SK-N-SH (cell line): ENCODE measurements at regions not wholly inside any gene's neighbourhood (a gene's known extent, or its start where the extent isn't known, plus 50 kb on each side); places are given as distances from the start of the nearest gene placed in this dataset.
"Not testable (repeated sequence)": the region's sequence is repeated elsewhere in the genome, so short reads cannot be mapped to it uniquely, and the experiment has no call there.

Source experiments
- CTCF ChIA-PET: fragments of 300-600, 350-600 bp; formaldehyde crosslinking; extraction: SDS; loops from one replicate; lab custom pipeline; 2021; lab: Yijun Ruan, JAX
- POLR2A ChIA-PET: fragments of 350-600 bp; sonication (Branson Sonifier 250); formaldehyde crosslinking; extraction: SDS; loops from one replicate; lab custom pipeline; 2020; ENCODE audit warnings: antibody characterized with exemption, inconsistent platforms; lab: Yijun Ruan, JAX
- DNase-seq: peaks from one replicate; pipeline ENCODE4 v3.0.0; 2012
- H2AFZ ChIP-seq: fragments of 200-600 bp; sonication (generic); 2 replicates; pipeline ENCODE4 v1.8.1; 2016; ENCODE audit warnings: antibody characterized with exemption, mild to moderate bottlenecking, low read depth
- H3F3A ChIP-seq: fragments of 200-600 bp; sonication (generic); replicated peaks from 2 replicates; pipeline ENCODE3; 2016; ENCODE audit warnings: antibody characterized with exemption, mild to moderate bottlenecking; ENCODE audit not compliant: insufficient read depth
- H3K27ac ChIP-seq, 2 experiments: fragments of 200-500 bp in 1 of 2; fragments of 200-600 bp in 1 of 2; sonication (Bioruptor generic) in 1 of 2; sonication (generic), shearing (Covaris generic) in 1 of 2; 2 replicates each; pipeline versions ENCODE4 v1.5.1 to v1.6.1; 2014 to 2016; ENCODE audit warnings: low read depth in 2 of 2, inconsistent platforms in 1 of 2, low read length in 1 of 2, mild to moderate bottlenecking in 1 of 2, mixed read lengths in 1 of 2
- H3K27me3 ChIP-seq: fragments of 200-600 bp; sonication (generic), shearing (Covaris generic); 2 replicates; pipeline ENCODE4 v1.6.1; 2016; ENCODE audit warnings: mixed run types; ENCODE audit not compliant: insufficient read depth
- H3K36me3 ChIP-seq, 2 experiments: fragments of 200-500 bp in 1 of 2; fragments of 200-600 bp in 1 of 2; sonication (Bioruptor generic) in 1 of 2; sonication (generic) in 1 of 2; replicated peaks in 1 of 2; 2 replicates each; pipeline versions ENCODE3 to v1.5.1; 2014 to 2016; ENCODE audit warnings: low read length in 1 of 2, mild to moderate bottlenecking in 1 of 2; ENCODE audit not compliant: insufficient read depth in 2 of 2, control insufficient read depth in 1 of 2
- H3K4me1 ChIP-seq, 2 experiments: fragments of 200-500 bp in 1 of 2; fragments of 200-600 bp in 1 of 2; sonication (Bioruptor generic) in 1 of 2; sonication (generic), shearing (Covaris generic) in 1 of 2; 2 replicates each; pipeline versions ENCODE4 v1.5.1 to v1.6.1; 2014 to 2016; ENCODE audit warnings: low read depth in 1 of 2, low read length in 1 of 2, mixed run types in 1 of 2; ENCODE audit not compliant: insufficient read depth in 2 of 2, control insufficient read depth in 1 of 2
- H3K4me2 ChIP-seq: fragments of 200-600 bp; sonication (generic), shearing (Covaris generic); 2 replicates; pipeline ENCODE4 v1.6.1; 2017; ENCODE audit warnings: mixed run types
- H3K4me3 ChIP-seq, 2 experiments: fragments of 200-500 bp in 1 of 2; fragments of 200-600 bp in 1 of 2; sonication (Bioruptor generic) in 1 of 2; sonication (generic), shearing (Covaris generic) in 1 of 2; 2 replicates each; pipeline versions ENCODE4 v1.5.1 to v1.8.1; 2014 to 2016; ENCODE audit warnings: low read depth in 2 of 2, inconsistent platforms in 1 of 2, low read length in 1 of 2, mild to moderate bottlenecking in 1 of 2, mixed read lengths in 1 of 2, moderate library complexity in 1 of 2
- H3K79me2 ChIP-seq: fragments of 200-600 bp; sonication (generic); 2 replicates; pipeline ENCODE4 v1.8.1; 2017; ENCODE audit warnings: mild to moderate bottlenecking; ENCODE audit not compliant: insufficient read depth
- H3K9ac ChIP-seq: fragments of 200-600 bp; sonication (generic); 2 replicates; pipeline ENCODE4 v1.6.1; 2017; ENCODE audit warnings: mixed run types
- H3K9me2 ChIP-seq: fragments of 200-600 bp; sonication (generic); 2 replicates; pipeline ENCODE4 v1.6.1; 2017; ENCODE audit warnings: mixed run types
- H3K9me3 ChIP-seq: fragments of 200-600 bp; sonication (generic); 2 replicates; pipeline ENCODE4 v1.6.1; 2017; ENCODE audit warnings: mixed run types, mild to moderate bottlenecking, moderate library complexity
- H4K20me1 ChIP-seq: fragments of 200-600 bp; sonication (generic); 2 replicates; pipeline ENCODE4 v1.6.1; 2017; ENCODE audit warnings: mild to moderate bottlenecking, mixed run types; ENCODE audit not compliant: insufficient read depth
- ELF1 ChIP-seq: IDR thresholded peaks from 2 replicates; pipeline ENCODE4 v1.4.0; 2012
- EZH2phosphoT487 ChIP-seq: fragments of 200-600 bp; sonication (generic); IDR thresholded peaks from 2 replicates; pipeline ENCODE4 v1.6.1; 2017; ENCODE audit warnings: low read depth, mixed run types, mild to moderate bottlenecking, antibody characterized with exemption, moderate library complexity, borderline replicate concordance
- FOXJ3 ChIP-seq: sonication (generic); formaldehyde crosslinking; IDR thresholded peaks from 2 replicates; pipeline ENCODE4 v1.5.1; 2020; ENCODE audit warnings: mild to moderate bottlenecking, missing genetic modification reagents
- FOXM1 ChIP-seq: IDR thresholded peaks from 2 replicates; pipeline ENCODE4 v1.4.0; 2012; ENCODE audit warnings: low read depth, mild to moderate bottlenecking
- GATA2 ChIP-seq: sonication (generic); formaldehyde crosslinking; IDR thresholded peaks from 2 replicates; pipeline ENCODE4 v1.5.0; 2020; ENCODE audit warnings: mild to moderate bottlenecking, missing genetic modification reagents
- JUND ChIP-seq: IDR thresholded peaks from 2 replicates; pipeline ENCODE4 v1.4.0; 2012
- MXI1 ChIP-seq: IDR thresholded peaks from 2 replicates; pipeline ENCODE4 v1.6.1; 2012; ENCODE audit warnings: mild to moderate bottlenecking, low read depth, low read length, improper control_type of control experiment
- NRF1 ChIP-seq: IDR thresholded peaks from 2 replicates; pipeline ENCODE4 v1.6.1; 2012; ENCODE audit warnings: low read depth, mild to moderate bottlenecking, low read length
- POLR2AphosphoS5 ChIP-seq: IDR thresholded peaks from 2 replicates; pipeline ENCODE4 v1.6.1; 2012; ENCODE audit warnings: low read depth, low read length
- RAD21 ChIP-seq: IDR thresholded peaks from 2 replicates; pipeline ENCODE4 v1.6.1; 2012; ENCODE audit warnings: mild to moderate bottlenecking, low read length
- RCOR1 ChIP-seq: fragments of 150-350 bp; IDR thresholded peaks from 2 replicates; pipeline ENCODE4 v1.6.1; 2017; ENCODE audit warnings: antibody characterized with exemption, low read length
- RXRA ChIP-seq: IDR thresholded peaks from 2 replicates; pipeline ENCODE4 v1.4.0; 2012; ENCODE audit warnings: low read depth, mild to moderate bottlenecking, borderline replicate concordance
- SIN3A ChIP-seq: IDR thresholded peaks from 2 replicates; pipeline ENCODE4 v1.6.1; 2012; ENCODE audit warnings: low read depth, mild to moderate bottlenecking, low read length, moderate library complexity, borderline replicate concordance
- TCF12 ChIP-seq: IDR thresholded peaks from 2 replicates; pipeline ENCODE4 v1.4.0; 2012
- YY1 ChIP-seq: IDR thresholded peaks from 2 replicates; pipeline ENCODE4 v1.4.0; 2012; ENCODE audit warnings: low read depth, mild to moderate bottlenecking
- WGBS: methylation state at CpG from one replicate; pipeline ENCODE4 v1.1.6; 2017; ENCODE audit warnings: low lambda C conversion rate; 5-methylcytosine and 5-hydroxymethylcytosine counted together
- TF ChIP-seq, protein P1 (sequence below): fragments of 150-350 bp; IDR thresholded peaks from 2 replicates; pipeline ENCODE4 v1.6.1; 2016; ENCODE audit warnings: mild to moderate bottlenecking, low read depth, low read length
- TF ChIP-seq, protein P2 (sequence below): fragments of 200-600 bp; sonication (generic); IDR thresholded peaks from 2 replicates; pipeline ENCODE4 v1.6.1; 2017; ENCODE audit warnings: antibody characterized with exemption, mild to moderate bottlenecking, moderate library complexity
- TF ChIP-seq, protein P3 (sequence below): IDR thresholded peaks from 2 replicates; pipeline ENCODE4 v1.4.0; 2012; ENCODE audit warnings: low read depth, borderline replicate concordance
- TF ChIP-seq, protein P4 (sequence below): IDR thresholded peaks from 2 replicates; pipeline ENCODE4 v1.4.0; 2012; ENCODE audit warnings: low read depth, borderline replicate concordance

DNA sequence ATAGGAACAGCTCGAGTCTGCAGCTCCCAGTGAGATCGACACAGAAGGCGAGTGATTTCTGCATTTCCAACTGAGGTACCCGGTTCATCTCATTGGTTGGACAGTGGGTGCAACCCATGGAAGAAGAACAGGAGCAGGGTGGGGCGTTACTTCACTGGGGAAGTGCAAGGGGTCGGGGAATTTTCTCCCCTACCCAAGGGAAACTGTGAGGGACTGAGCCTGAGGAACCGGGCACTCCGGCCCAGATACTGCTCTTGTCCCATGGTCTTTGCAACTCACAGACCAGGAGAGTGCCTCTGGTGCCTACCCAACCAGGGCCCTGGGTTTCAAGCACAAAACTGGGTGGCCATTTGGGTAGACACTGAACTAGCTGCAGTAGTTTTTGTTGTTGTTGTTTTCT, 307.1 kb downstream of the AMY1C start:
- Histone ChIP-seq H3K9me3 (no peaks in the 10 kb centered on the region), H3K79me2 (no peaks in the 10 kb centered on the region), H3K9me2 (no peaks in the 10 kb centered on the region), H3K9ac (no peak overlapping the region), H3F3A (no peaks in the 10 kb centered on the region), H3K4me2 (no peak overlapping the region), H3K27ac (no peak overlapping the region), H2AFZ (no peak overlapping the region)
- TF ChIP-seq RXRA, result no peak
- TF ChIP-seq, protein P1, sequence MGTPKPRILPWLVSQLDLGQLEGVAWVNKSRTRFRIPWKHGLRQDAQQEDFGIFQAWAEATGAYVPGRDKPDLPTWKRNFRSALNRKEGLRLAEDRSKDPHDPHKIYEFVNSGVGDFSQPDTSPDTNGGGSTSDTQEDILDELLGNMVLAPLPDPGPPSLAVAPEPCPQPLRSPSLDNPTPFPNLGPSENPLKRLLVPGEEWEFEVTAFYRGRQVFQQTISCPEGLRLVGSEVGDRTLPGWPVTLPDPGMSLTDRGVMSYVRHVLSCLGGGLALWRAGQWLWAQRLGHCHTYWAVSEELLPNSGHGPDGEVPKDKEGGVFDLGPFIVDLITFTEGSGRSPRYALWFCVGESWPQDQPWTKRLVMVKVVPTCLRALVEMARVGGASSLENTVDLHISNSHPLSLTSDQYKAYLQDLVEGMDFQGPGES, result no peak
- no peak for TF ChIP-seq FOXJ3 (CRISPR knock-in tag)
- TF ChIP-seq GATA2, result no peak
- TF ChIP-seq EZH2phosphoT487, result no peak
- no peak for TF ChIP-seq JUND
- TF ChIP-seq, protein P2, sequence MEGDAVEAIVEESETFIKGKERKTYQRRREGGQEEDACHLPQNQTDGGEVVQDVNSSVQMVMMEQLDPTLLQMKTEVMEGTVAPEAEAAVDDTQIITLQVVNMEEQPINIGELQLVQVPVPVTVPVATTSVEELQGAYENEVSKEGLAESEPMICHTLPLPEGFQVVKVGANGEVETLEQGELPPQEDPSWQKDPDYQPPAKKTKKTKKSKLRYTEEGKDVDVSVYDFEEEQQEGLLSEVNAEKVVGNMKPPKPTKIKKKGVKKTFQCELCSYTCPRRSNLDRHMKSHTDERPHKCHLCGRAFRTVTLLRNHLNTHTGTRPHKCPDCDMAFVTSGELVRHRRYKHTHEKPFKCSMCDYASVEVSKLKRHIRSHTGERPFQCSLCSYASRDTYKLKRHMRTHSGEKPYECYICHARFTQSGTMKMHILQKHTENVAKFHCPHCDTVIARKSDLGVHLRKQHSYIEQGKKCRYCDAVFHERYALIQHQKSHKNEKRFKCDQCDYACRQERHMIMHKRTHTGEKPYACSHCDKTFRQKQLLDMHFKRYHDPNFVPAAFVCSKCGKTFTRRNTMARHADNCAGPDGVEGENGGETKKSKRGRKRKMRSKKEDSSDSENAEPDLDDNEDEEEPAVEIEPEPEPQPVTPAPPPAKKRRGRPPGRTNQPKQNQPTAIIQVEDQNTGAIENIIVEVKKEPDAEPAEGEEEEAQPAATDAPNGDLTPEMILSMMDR, result no peak
- no peak for TF ChIP-seq FOXM1
- no peak for TF ChIP-seq ELF1
- no peak for TF ChIP-seq RCOR1
- no peak for TF ChIP-seq MXI1
- no peak for TF ChIP-seq TCF12
- TF ChIP-seq NRF1, result no peak
- no peak for TF ChIP-seq RAD21
- TF ChIP-seq POLR2AphosphoS5, result no peak
- TF ChIP-seq SIN3A, result no peak
- no peak for TF ChIP-seq YY1
- TF ChIP-seq, protein P3, sequence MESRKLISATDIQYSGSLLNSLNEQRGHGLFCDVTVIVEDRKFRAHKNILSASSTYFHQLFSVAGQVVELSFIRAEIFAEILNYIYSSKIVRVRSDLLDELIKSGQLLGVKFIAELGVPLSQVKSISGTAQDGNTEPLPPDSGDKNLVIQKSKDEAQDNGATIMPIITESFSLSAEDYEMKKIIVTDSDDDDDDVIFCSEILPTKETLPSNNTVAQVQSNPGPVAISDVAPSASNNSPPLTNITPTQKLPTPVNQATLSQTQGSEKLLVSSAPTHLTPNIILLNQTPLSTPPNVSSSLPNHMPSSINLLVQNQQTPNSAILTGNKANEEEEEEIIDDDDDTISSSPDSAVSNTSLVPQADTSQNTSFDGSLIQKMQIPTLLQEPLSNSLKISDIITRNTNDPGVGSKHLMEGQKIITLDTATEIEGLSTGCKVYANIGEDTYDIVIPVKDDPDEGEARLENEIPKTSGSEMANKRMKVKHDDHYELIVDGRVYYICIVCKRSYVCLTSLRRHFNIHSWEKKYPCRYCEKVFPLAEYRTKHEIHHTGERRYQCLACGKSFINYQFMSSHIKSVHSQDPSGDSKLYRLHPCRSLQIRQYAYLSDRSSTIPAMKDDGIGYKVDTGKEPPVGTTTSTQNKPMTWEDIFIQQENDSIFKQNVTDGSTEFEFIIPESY, result no peak
- TF ChIP-seq, protein P4, sequence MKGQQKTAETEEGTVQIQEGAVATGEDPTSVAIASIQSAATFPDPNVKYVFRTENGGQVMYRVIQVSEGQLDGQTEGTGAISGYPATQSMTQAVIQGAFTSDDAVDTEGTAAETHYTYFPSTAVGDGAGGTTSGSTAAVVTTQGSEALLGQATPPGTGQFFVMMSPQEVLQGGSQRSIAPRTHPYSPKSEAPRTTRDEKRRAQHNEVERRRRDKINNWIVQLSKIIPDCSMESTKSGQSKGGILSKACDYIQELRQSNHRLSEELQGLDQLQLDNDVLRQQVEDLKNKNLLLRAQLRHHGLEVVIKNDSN, result no peak
- TF ChIP-seq, all 33 proteins: peak for 0
- no peak for DNase-seq
- Histone ChIP-seq H3K36me3 (no peaks in the 10 kb centered on the region), H3K4me3 (no peak overlapping the region), H3K4me1 (no peaks in the 10 kb centered on the region), H3K27me3 (no peaks in the 10 kb centered on the region), H4K20me1 (no peaks in the 10 kb centered on the region)
- ChIA-PET POLR2A (no interaction called here), CTCF (no interaction called here)
- WGBS, result 8% methylated on average over 5 of the region's 8 CpGs

DNA sequence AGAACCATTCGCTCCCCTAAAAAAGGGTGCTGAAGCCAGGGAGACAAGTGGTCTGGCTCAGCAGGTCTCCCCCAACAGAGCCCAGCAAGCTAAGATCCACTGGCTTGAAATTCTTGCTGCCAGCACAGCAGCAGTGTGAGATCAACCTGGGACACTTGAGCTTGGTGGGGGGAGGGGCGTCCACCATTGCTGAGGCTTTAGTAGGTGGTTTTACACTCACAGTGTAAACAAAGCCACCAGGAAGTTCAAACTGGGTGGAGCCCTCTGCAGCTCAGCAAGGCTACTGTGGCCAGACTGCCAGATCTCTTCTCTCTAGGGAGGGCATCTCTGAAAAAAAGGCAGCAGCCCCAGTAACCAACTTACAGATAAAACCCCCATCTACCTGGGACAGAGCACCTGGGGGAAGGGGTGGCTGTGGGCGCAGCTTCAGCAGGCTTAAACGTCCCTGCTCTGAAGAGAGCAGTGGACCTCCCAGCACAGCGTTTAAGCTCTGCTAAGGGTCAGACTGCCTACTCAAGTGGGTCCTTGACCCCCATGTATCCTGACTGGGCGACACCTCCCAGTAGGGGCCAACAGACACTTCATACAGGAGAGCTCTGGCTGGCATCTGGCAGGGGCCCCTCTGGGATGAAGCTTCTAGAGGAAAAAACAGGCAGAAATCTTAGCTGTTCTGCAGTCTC, 307.7 kb downstream of the AMY1C start:
- H3K9ac ChIP-seq, H3K9me2 ChIP-seq, H3F3A ChIP-seq, H3K79me2 ChIP-seq, H3K4me3 ChIP-seq, H3K36me3 ChIP-seq, H4K20me1 ChIP-seq, H3K4me2 ChIP-seq, POLR2A ChIA-PET, CTCF ChIA-PET, DNase-seq, H3K4me1 ChIP-seq, H3K27ac ChIP-seq, H2AFZ ChIP-seq, H3K9me3 ChIP-seq, H3K27me3 ChIP-seq: not testable (repeated sequence)
- 13% methylated on average over 3 of the region's 6 CpGs for WGBS

DNA sequence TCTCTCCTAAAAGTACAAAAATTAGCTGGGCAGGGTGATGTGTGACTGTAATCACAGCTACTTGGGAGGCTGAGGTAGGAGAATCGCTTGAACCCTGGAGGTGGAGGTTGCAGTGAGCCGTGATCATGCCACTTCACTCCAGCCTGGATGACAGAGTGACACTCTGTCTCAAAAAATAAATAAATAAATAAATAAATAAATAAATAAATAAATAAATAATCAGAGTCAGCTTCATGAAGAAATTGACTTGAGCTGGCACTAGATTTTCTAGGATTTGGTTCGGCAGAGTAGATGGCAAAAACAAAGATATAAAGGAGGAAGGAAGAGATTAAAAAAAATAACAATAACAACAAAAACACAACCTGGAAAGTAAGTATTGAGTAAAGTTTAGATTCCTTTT, 311.9 kb downstream of the AMY1C start:
- DNase-seq, H3K9me3 ChIP-seq, POLR2A ChIA-PET, H4K20me1 ChIP-seq, H3K9ac ChIP-seq, H3K4me2 ChIP-seq, CTCF ChIA-PET, H3K27me3 ChIP-seq, H3K27ac ChIP-seq, H2AFZ ChIP-seq, H3F3A ChIP-seq, H3K4me1 ChIP-seq, H3K36me3 ChIP-seq, H3K4me3 ChIP-seq, H3K79me2 ChIP-seq, H3K9me2 ChIP-seq: not testable (repeated sequence)
- WGBS, result 45% methylated on average over 3 of the region's 3 CpGs
